Keratinocyte (primary cell): ENCODE measurements at regions not wholly inside any gene's neighbourhood (a gene's known extent, or its start where the extent isn't known, plus 50 kb on each side); places are given as distances from the start of the nearest gene placed in this dataset.

Experiments used
- DNase-seq: peaks from one replicate; pipeline ENCODE4 v3.0.0-alpha.2; 2011; ENCODE audit warnings: low read depth, missing footprints, low spot score
- FAIRE-seq: peaks from 2 replicates; lab custom pipeline; 2011; peaks lifted over from hg19 to GRCh38; lab: Jason Lieb, UNC
- H2AFZ ChIP-seq: 2 replicates; pipeline ENCODE4 v1.6.0; 2012; ENCODE audit warnings: low read length, control low read depth, inconsistent platforms; ENCODE audit not compliant: control insufficient read depth
- H3K27ac ChIP-seq: 2 replicates; pipeline ENCODE4 v1.5.1; 2011; ENCODE audit warnings: low read length; ENCODE audit not compliant: control insufficient read depth, insufficient read depth
- H3K27me3 ChIP-seq: 3 replicates; pipeline ENCODE4 v1.6.0; 2011; ENCODE audit warnings: low read length; ENCODE audit not compliant: control insufficient read depth, insufficient read depth; ENCODE audit errors: extremely low read depth
- H3K36me3 ChIP-seq, 2 experiments: 2 replicates in 1 of 2; 3 replicates in 1 of 2; pipeline ENCODE4 v1.5.1; 2011; ENCODE audit warnings: low read length in 2 of 2, mild to moderate bottlenecking in 1 of 2; ENCODE audit not compliant: control insufficient read depth in 2 of 2, insufficient read depth in 2 of 2; ENCODE audit errors: extremely low read depth in 1 of 2
- H3K4me1 ChIP-seq: 3 replicates; pipeline ENCODE4 v1.5.1; 2011; ENCODE audit warnings: low read length; ENCODE audit not compliant: control insufficient read depth, insufficient read depth; ENCODE audit errors: extremely low read depth
- H3K4me2 ChIP-seq: 3 replicates; pipeline ENCODE4 v1.6.0; 2011; ENCODE audit warnings: low read depth, low read length; ENCODE audit not compliant: control insufficient read depth, insufficient read depth; ENCODE audit errors: extremely low read depth
- H3K4me3 ChIP-seq, 3 experiments: fragments of 200-600 bp in 1 of 3; sonication (generic) in 1 of 3; 2 replicates in 2 of 3; 3 replicates in 1 of 3; pipeline ENCODE4 v1.5.1; 2011 to 2016; ENCODE audit warnings: low read length in 3 of 3, mild to moderate bottlenecking in 3 of 3, control low read depth in 2 of 3, inconsistent platforms in 1 of 3, low read depth in 1 of 3, mixed read lengths in 1 of 3, mixed run types in 1 of 3, moderate library complexity in 1 of 3; ENCODE audit not compliant: control insufficient read depth in 2 of 3, insufficient read depth in 2 of 3; ENCODE audit errors: extremely low read depth in 1 of 3
- H3K79me2 ChIP-seq: 2 replicates; pipeline ENCODE4 v1.6.0; 2012; ENCODE audit warnings: low read length; ENCODE audit not compliant: control insufficient read depth, insufficient read depth
- H3K9ac ChIP-seq: 3 replicates; pipeline ENCODE4 v1.6.0; 2011; ENCODE audit warnings: low read length; ENCODE audit not compliant: control insufficient read depth, insufficient read depth; ENCODE audit errors: extremely low read depth
- H3K9me1 ChIP-seq: 3 replicates; pipeline ENCODE4 v1.6.0; 2011; ENCODE audit warnings: low read length; ENCODE audit not compliant: control insufficient read depth, insufficient read depth; ENCODE audit errors: extremely low read depth
- H3K9me3 ChIP-seq: 2 replicates; pipeline ENCODE4 v1.5.1; 2012; ENCODE audit warnings: low read depth, low read length; ENCODE audit not compliant: control insufficient read depth
- H4K20me1 ChIP-seq: 3 replicates; pipeline ENCODE4 v1.6.0; 2011; ENCODE audit warnings: low read length; ENCODE audit not compliant: control insufficient read depth, insufficient read depth; ENCODE audit errors: extremely low read depth
- CTCF ChIP-seq, 3 experiments: IDR thresholded peaks in 1 of 3; conservative IDR thresholded peaks in 1 of 3; optimal IDR thresholded peaks in 1 of 3; 2 replicates in 2 of 3; 3 replicates in 1 of 3; pipeline versions ENCODE3 to v1.5.1; 2011; ENCODE audit warnings: low read length in 3 of 3, mild to moderate bottlenecking in 3 of 3, moderate library complexity in 2 of 3, control low read depth in 1 of 3, inconsistent platforms in 1 of 3; ENCODE audit not compliant: insufficient read depth in 2 of 3; ENCODE audit errors: extremely low read depth in 1 of 3
- EZH2 ChIP-seq: IDR thresholded peaks from one replicate; pipeline ENCODE4 v1.6.1; 2012; ENCODE audit warnings: inconsistent platforms, mild to moderate bottlenecking, low read length, moderate library complexity
- dilution Hi-C: fragments of 300-500 bp; cut with MboI; formaldehyde crosslinking; loops from one replicate; pipeline ENCODE4 v1.7.0; 2020; ENCODE audit warnings: low sequenced_read_pairs; ENCODE audit not compliant: extremely low pct_ligation_motif_present

- TF ChIP-seq EZH2 (no peak), CTCF (optimal IDR thresholded peaks at IDR 0.05 in 1 of 3, IDR thresholded peaks at IDR 0.05 in 1 of 3, conservative IDR thresholded peaks at IDR 0.05 in 1 of 3; ENCODE audit: extremely low read depth in 1 of 3, insufficient read depth in 2 of 3, low read length in 3 of 3) (no peak)
- FAIRE-seq (no peak), DNase-seq (no peak)
- no peaks in the 10 kb centered on the region for H3K9me1 ChIP-seq
- no peak overlapping the region for H3K9ac ChIP-seq
- H3K79me2 ChIP-seq: no peaks in the 10 kb centered on the region
- no peak overlapping the region for H3K4me2 ChIP-seq
- no peaks in the 10 kb centered on the region for H3K4me1 ChIP-seq
- dilution Hi-C loops: no loop called here
- H3K27me3 ChIP-seq: no peaks in the 10 kb centered on the region
- no peaks in the 10 kb centered on the region for H3K36me3 ChIP-seq
- H3K9me3 ChIP-seq: no peaks in the 10 kb centered on the region
- no peaks in the 10 kb centered on the region for H4K20me1 ChIP-seq
- no peak overlapping the region for H2AFZ ChIP-seq
- H3K27ac ChIP-seq: no peak overlapping the region
- H3K4me3 ChIP-seq: no peak overlapping the region
Observed at GRCh38 chr5:24747327-24747726, 102.5 kb upstream of the CDH10 start.

GRCh38 chr5:24742334-24742733 lies 97.6 kb upstream of the CDH10 start:
- Histone ChIP-seq H3K27me3 (no peaks in the 10 kb centered on the region), H3K79me2 (no peaks in the 10 kb centered on the region), H3K27ac (no peak overlapping the region), H3K9ac (no peak overlapping the region), H4K20me1 (no peaks in the 10 kb centered on the region), H3K36me3 (no peaks in the 10 kb centered on the region), H3K4me2 (no peak overlapping the region), H3K4me3 (no peak overlapping the region), H3K4me1 (no peaks in the 10 kb centered on the region), H2AFZ (no peak overlapping the region), H3K9me3 (no peaks in the 10 kb centered on the region), H3K9me1 (no peaks in the 10 kb centered on the region)
- TF ChIP-seq CTCF (optimal IDR thresholded peaks at IDR 0.05 in 1 of 3, IDR thresholded peaks at IDR 0.05 in 1 of 3, conservative IDR thresholded peaks at IDR 0.05 in 1 of 3; ENCODE audit: extremely low read depth in 1 of 3, insufficient read depth in 2 of 3, low read length in 3 of 3) (no peak), EZH2 (no peak)
- no peak for FAIRE-seq
- dilution Hi-C loops: no loop called here
- no peak for DNase-seq
